ENCODE measurements at regions not wholly inside any gene's neighbourhood (a gene's known extent, or its start where the extent isn't known, plus 50 kb on each side); places are given as distances from the start of the nearest gene placed in this dataset.

DNA sequence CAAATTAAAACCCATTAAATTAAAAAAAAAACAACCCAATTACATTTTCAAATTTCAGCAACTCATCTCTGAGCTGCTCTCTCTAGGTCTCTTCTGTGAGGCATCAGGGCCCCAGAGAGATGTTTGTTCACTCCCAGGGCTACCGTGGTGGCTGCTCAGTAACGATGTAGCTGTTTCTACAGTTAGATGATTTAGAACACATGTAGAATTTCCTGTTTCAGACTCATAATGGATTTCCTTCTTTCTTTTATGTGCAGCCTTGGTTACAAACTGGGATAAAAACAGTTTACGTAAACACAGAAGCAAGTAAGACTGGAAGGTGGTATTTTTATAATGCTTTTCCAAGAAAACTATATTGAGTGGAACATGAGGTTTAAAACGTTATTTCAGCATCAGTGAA lies 116.1 kb upstream of the CCN2 start:
- no peak for TF ChIP-seq EZH2 (IDR thresholded peaks at IDR 0.05; ENCODE audit: borderline replicate concordance)
- TF ChIP-seq, protein P1, sequence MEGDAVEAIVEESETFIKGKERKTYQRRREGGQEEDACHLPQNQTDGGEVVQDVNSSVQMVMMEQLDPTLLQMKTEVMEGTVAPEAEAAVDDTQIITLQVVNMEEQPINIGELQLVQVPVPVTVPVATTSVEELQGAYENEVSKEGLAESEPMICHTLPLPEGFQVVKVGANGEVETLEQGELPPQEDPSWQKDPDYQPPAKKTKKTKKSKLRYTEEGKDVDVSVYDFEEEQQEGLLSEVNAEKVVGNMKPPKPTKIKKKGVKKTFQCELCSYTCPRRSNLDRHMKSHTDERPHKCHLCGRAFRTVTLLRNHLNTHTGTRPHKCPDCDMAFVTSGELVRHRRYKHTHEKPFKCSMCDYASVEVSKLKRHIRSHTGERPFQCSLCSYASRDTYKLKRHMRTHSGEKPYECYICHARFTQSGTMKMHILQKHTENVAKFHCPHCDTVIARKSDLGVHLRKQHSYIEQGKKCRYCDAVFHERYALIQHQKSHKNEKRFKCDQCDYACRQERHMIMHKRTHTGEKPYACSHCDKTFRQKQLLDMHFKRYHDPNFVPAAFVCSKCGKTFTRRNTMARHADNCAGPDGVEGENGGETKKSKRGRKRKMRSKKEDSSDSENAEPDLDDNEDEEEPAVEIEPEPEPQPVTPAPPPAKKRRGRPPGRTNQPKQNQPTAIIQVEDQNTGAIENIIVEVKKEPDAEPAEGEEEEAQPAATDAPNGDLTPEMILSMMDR (IDR thresholded peaks at IDR 0.05; ENCODE audit: poor library complexity) = no peak
